K562 (cell line): ENCODE measurements at regions not wholly inside any gene's neighbourhood (a gene's known extent, or its start where the extent isn't known, plus 50 kb on each side); places are given as distances from the start of the nearest gene placed in this dataset.

Experiments
- ATAC-seq: fragments of 200-7000 bp; cut with Tn5 transposase; 3 replicates; pipeline ENCODE4 v1.9.1; 2020; ENCODE audit warnings: moderate library complexity
- BruUV-seq: library from RNA; stranded (reverse); fragments of 400-500 nt; replicated peaks from 2 replicates; lab custom pipeline; 2021; lab: Mats Ljungman, UMichigan
- CTCF ChIA-PET: fragments of 300-600 bp; formaldehyde crosslinking; extraction: SDS; loops from one replicate; lab custom pipeline; 2021; ENCODE audit warnings: low intra/inter-chr PET ratio; lab: Yijun Ruan, JAX
- POLR2A ChIA-PET: fragments of 300-600, 350-650 bp; sonication (Branson Sonifier 250); formaldehyde crosslinking; extraction: SDS; loops from one replicate; lab custom pipeline; 2021; ENCODE audit warnings: antibody characterized with exemption, inconsistent platforms; lab: Yijun Ruan, JAX
- DNase-seq, 4 experiments: peaks; one replicate each; pipeline versions ENCODE4 v3.0.0 to v3.0.0-alpha.2; 2011 to 2018; ENCODE audit warnings: low spot score in 3 of 4, mixed read lengths in 3 of 4; ENCODE audit errors: extremely low read depth in 1 of 4
- FAIRE-seq: peaks from 2 replicates; lab custom pipeline; 2011; peaks lifted over from hg19 to GRCh38; lab: Jason Lieb, UNC
- H2AFZ ChIP-seq: 2 replicates; pipeline ENCODE4 v1.6.0; 2011; ENCODE audit warnings: low read depth, low read length, control low read depth, inconsistent platforms
- H3K27ac ChIP-seq: fragments of 200-600 bp; 3 replicates; pipeline ENCODE4 v1.8.0; 2011; ENCODE audit warnings: low read depth, mild to moderate bottlenecking, control low read depth, inconsistent platforms, low read length, moderate library complexity, mixed read lengths; ENCODE audit errors: extremely low read depth
- H3K27me3 ChIP-seq, 2 experiments: fragments of 300-600 bp in 1 of 2; 2 replicates in 1 of 2; 3 replicates in 1 of 2; pipeline versions ENCODE4 v1.6.0 to v1.8.0; 2011; ENCODE audit warnings: inconsistent platforms in 2 of 2, low read length in 2 of 2, mild to moderate bottlenecking in 1 of 2, mixed read lengths in 1 of 2, moderate library complexity in 1 of 2; ENCODE audit not compliant: control insufficient read depth in 2 of 2, insufficient read depth in 2 of 2
- H3K36me3 ChIP-seq: fragments of 300-600 bp; 3 replicates; pipeline ENCODE4 v1.8.0; 2011; ENCODE audit warnings: mild to moderate bottlenecking, low read length, inconsistent platforms; ENCODE audit not compliant: control insufficient read depth, insufficient read depth
- H3K4me1 ChIP-seq, 2 experiments: fragments of 200-600 bp in 1 of 2; replicated peaks in 1 of 2; 2 replicates in 1 of 2; 3 replicates in 1 of 2; pipeline versions ENCODE4 v1.5.1 to v1.8.0; 2011; ENCODE audit warnings: inconsistent platforms in 2 of 2, low read length in 2 of 2, mild to moderate bottlenecking in 1 of 2, mixed read lengths in 1 of 2, moderate library complexity in 1 of 2; ENCODE audit not compliant: control insufficient read depth in 2 of 2, insufficient read depth in 2 of 2
- H3K4me2 ChIP-seq: 2 replicates; pipeline ENCODE4 v1.6.1; 2011; ENCODE audit warnings: low read length, control low read depth, inconsistent platforms, mixed read lengths; ENCODE audit not compliant: insufficient read depth
- H3K4me3 ChIP-seq: fragments of 200-600 bp; sonication (generic), shearing (Covaris generic); 2 replicates; pipeline ENCODE4 v1.5.1; 2016; ENCODE audit warnings: control low read depth, inconsistent platforms
- H3K79me2 ChIP-seq: fragments of 200-600 bp; 3 replicates; pipeline ENCODE4 v1.8.0; 2011; ENCODE audit warnings: low read length, inconsistent platforms; ENCODE audit not compliant: control insufficient read depth, insufficient read depth
- H3K9ac ChIP-seq, 2 experiments: 2 replicates each; pipeline versions ENCODE4 v1.6.0 to v1.6.1; 2011; ENCODE audit warnings: low read depth in 2 of 2, low read length in 2 of 2, control low read depth in 1 of 2, inconsistent platforms in 1 of 2, mild to moderate bottlenecking in 1 of 2, mixed read lengths in 1 of 2; ENCODE audit not compliant: insufficient read depth in 1 of 2
- H3K9me1 ChIP-seq: one replicate; pipeline ENCODE4 v1.6.0; 2011; ENCODE audit warnings: inconsistent platforms, mild to moderate bottlenecking, low read length, moderate library complexity; ENCODE audit not compliant: control insufficient read depth, insufficient read depth
- H3K9me3 ChIP-seq: replicated peaks from 2 replicates; pipeline ENCODE4 v1.5.1; 2011; ENCODE audit warnings: low read depth, low read length, inconsistent platforms; ENCODE audit not compliant: control insufficient read depth, insufficient read depth
- H4K20me1 ChIP-seq: replicated peaks from 2 replicates; pipeline ENCODE4 v1.6.1; 2011; ENCODE audit warnings: low read length, inconsistent platforms, mixed read lengths; ENCODE audit not compliant: control insufficient read depth, insufficient read depth
- FOXP1 ChIP-seq: sonication (generic); formaldehyde crosslinking; IDR thresholded peaks from 2 replicates; pipeline ENCODE4 v1.8.0; 2022; ENCODE audit warnings: mild to moderate bottlenecking, missing genetic modification reagents
- MBD2 ChIP-seq: sonication (generic); IDR thresholded peaks from 2 replicates; pipeline ENCODE4 v1.6.1; 2016; ENCODE audit warnings: low read depth, borderline replicate concordance
- NFIX ChIP-seq: fragments of 250-450 bp; sonication (Bioruptor Pico); IDR thresholded peaks from 2 replicates; pipeline ENCODE4 v1.4.0; 2020; ENCODE audit warnings: low read depth, mild to moderate bottlenecking, moderate library complexity
- SUPT5H ChIP-seq: fragments of 450-650 bp; IDR thresholded peaks from 2 replicates; pipeline ENCODE4 v1.6.1; 2016
- TCFL5 ChIP-seq: fragments of 250-450 bp; sonication (Bioruptor Pico); conservative IDR thresholded peaks from 2 replicates; pipeline ENCODE4 v1.6.1; 2021; ENCODE audit warnings: mild to moderate bottlenecking, moderate library complexity, matching md5 sums
- ZBTB49 ChIP-seq: sonication (generic); formaldehyde crosslinking; IDR thresholded peaks from 2 replicates; pipeline ENCODE4 v1.8.0; 2022; ENCODE audit warnings: missing genetic modification reagents, mild to moderate bottlenecking, borderline replicate concordance
- ZNF3 ChIP-seq: fragments of 250-450 bp; sonication (Bioruptor Pico); IDR thresholded peaks from 2 replicates; pipeline ENCODE4 v1.5.0; 2021; ENCODE audit warnings: mild to moderate bottlenecking, moderate library complexity
- ZNF384 ChIP-seq: IDR thresholded peaks from 2 replicates; pipeline ENCODE4 v1.6.1; 2012; ENCODE audit warnings: low read depth, low read length, improper control_type of control experiment
- WGBS: fragments of 100-300 bp; shearing (Covaris generic); methylation state at CpG from one replicate; pipeline ENCODE4 v1.1.6; 2016; ENCODE audit warnings: low coverage, mixed read lengths; ENCODE audit not compliant: insufficient coverage; ENCODE audit errors: missing lambda C conversion rate; 5-methylcytosine and 5-hydroxymethylcytosine counted together
- in situ Hi-C: fragments of 300-500 bp; cut with MboI; formaldehyde crosslinking; loops from 4 replicates; pipeline ENCODE4 v1.15.0; 2018; ENCODE audit warnings: inconsistent platforms, mixed read lengths
- intact Hi-C: fragments of 100-400 bp; cut with micrococcal nuclease; formaldehyde crosslinking; loops from 2 replicates; pipeline ENCODE4 v1.14.2; 2022

- no peaks in the 10 kb centered on the region for H3K27me3 ChIP-seq
- WGBS = 87% methylated on average over 6 of the region's 7 CpGs
Observed at GRCh38 chr5:135108992-135109391, 75.0 kb upstream of the PITX1 start.

More at GRCh38 chr5:135108992-135109391, 75.0 kb upstream of the PITX1 start:
- intact Hi-C loops = no loop called here
- H2AFZ ChIP-seq = no peak overlapping the region
- no peaks in the 10 kb centered on the region for H3K9me1 ChIP-seq
- no peak for FAIRE-seq
- H3K9ac ChIP-seq = no peak overlapping the region
- in situ Hi-C loops = no loop called here
- no peaks in the 10 kb centered on the region for H4K20me1 ChIP-seq
- H3K4me2 ChIP-seq = no peak overlapping the region
- H3K9me3 ChIP-seq = no peaks in the 10 kb centered on the region
- BruUV-seq = no TSS peak
- no peak overlapping the region for H3K27ac ChIP-seq
- no peak for TF ChIP-seq ZNF384
- TF ChIP-seq SUPT5H = no peak
- TF ChIP-seq ZNF3 (CRISPR knock-in tag) = no peak
- no peak for TF ChIP-seq ZBTB49
- TF ChIP-seq NFIX (CRISPR knock-in tag) = no peak
- no peak for TF ChIP-seq TCFL5 (CRISPR knock-in tag)
- TF ChIP-seq MBD2 = no peak
- no peak for TF ChIP-seq FOXP1 (CRISPR knock-in tag)
- DNase-seq = no peak
- POLR2A ChIA-PET = no interaction called here
- CTCF ChIA-PET = no interaction called here
- ATAC-seq = no peak
- peaks cover 9 to 23% of the 10 kb centered on the region in 2 experiments; a peak in 4 of 5 replicates for H3K4me1 ChIP-seq
- no peaks in the 10 kb centered on the region for H3K36me3 ChIP-seq
- H3K4me3 ChIP-seq = no peak overlapping the region
- no peaks in the 10 kb centered on the region for H3K79me2 ChIP-seq
